GM10266 (cell line): ENCODE measurements at regions not wholly inside any gene's neighbourhood (a gene's known extent, or its start where the extent isn't known, plus 50 kb on each side); places are given as distances from the start of the nearest gene placed in this dataset.

Experiments used
- DNase-seq: peaks from one replicate; pipeline ENCODE4 v3.0.0; 2012; ENCODE audit errors: extremely low spot score
- TF ChIP-seq, protein P1 (sequence below): IDR thresholded peaks from 2 replicates; pipeline ENCODE4 v1.5.1; 2012; ENCODE audit warnings: mild to moderate bottlenecking, low read depth; ENCODE audit not compliant: control insufficient read depth, insufficient read depth; ENCODE audit errors: missing control alignments

DNA sequence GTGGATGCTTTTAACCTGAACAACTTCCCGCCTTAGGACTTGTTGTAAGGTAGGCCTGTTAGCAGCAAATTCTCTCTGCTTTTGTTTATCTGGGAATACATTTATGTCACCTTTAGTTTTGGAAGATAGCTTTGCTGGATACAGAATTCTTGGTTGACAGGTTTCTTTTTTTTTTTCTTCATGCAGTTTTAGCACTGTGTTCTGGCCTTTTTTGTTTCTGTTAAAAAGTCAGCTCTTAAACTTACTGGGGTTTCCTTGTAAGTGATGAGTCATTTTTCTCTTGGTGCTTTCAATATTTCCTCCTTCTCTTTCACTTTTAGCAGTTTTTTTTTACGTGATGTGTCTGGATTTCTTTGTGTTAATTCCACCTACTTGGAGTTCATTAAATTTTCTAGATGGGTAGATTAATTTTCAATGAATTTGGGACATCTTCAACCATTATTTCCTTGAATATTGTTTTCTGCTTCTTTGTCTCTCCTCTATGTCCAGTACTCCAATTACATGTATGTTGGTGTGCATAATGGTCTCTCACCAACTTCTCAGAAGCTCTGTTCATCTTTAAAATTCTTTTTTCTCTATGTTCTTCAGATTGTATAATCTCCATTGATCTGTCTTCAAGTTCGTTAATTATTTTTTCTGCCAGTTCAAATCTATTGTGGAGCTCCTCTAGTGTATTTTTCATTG, 188.2 kb upstream of the ZNF536 start:
- TF ChIP-seq, protein P1, sequence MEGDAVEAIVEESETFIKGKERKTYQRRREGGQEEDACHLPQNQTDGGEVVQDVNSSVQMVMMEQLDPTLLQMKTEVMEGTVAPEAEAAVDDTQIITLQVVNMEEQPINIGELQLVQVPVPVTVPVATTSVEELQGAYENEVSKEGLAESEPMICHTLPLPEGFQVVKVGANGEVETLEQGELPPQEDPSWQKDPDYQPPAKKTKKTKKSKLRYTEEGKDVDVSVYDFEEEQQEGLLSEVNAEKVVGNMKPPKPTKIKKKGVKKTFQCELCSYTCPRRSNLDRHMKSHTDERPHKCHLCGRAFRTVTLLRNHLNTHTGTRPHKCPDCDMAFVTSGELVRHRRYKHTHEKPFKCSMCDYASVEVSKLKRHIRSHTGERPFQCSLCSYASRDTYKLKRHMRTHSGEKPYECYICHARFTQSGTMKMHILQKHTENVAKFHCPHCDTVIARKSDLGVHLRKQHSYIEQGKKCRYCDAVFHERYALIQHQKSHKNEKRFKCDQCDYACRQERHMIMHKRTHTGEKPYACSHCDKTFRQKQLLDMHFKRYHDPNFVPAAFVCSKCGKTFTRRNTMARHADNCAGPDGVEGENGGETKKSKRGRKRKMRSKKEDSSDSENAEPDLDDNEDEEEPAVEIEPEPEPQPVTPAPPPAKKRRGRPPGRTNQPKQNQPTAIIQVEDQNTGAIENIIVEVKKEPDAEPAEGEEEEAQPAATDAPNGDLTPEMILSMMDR: no peak
- no peak for DNase-seq

DNA sequence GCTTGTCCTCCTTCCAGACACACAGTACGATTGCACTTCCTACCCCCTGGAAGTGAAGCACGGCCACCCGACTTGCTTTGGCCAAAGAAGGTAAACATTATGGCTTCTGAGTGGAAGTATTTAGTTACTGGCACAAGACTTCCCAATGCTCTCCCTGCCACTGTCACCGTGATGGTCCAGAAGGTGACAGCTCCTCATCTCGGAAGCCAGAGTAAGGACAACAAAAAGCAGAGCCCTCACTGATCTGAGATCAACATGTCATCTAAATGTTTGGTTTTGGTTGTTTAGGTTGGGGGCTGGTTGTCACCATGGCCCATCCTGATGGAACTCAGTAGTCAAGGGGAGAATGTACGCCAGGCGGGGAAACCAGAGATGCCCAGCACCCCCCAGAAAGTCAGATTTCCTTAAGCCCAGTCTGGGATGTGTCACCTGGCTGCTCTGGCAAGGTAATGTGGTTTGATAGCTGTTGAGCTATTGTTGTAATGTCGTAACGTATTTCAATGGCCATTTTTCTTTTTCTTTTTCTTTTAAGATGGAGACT, 170.1 kb upstream of the ZNF536 start:
- TF ChIP-seq, protein P1: no peak
- no peak for DNase-seq

DNA sequence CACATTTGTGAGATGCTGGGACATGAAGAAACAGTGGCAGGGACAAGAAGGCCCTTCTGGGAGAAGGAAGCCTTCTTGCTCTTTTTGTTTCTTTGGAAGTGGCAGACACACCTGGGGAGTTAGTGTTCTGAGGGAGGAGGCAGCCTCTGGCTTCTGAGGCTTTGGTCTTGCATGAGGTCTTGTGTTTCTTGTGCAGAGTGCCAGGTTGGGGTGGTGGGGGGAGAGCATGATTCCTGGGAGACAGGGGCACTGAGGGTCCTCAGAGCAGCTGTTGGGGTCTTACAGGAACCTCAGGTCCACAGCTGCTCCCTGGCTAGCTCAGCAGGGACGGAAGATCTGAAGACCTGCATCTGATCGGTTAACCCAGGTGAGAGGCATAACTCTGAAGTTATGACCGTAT, 167.5 kb upstream of the ZNF536 start:
- TF ChIP-seq, protein P1: no peak
- no peak for DNase-seq

DNA sequence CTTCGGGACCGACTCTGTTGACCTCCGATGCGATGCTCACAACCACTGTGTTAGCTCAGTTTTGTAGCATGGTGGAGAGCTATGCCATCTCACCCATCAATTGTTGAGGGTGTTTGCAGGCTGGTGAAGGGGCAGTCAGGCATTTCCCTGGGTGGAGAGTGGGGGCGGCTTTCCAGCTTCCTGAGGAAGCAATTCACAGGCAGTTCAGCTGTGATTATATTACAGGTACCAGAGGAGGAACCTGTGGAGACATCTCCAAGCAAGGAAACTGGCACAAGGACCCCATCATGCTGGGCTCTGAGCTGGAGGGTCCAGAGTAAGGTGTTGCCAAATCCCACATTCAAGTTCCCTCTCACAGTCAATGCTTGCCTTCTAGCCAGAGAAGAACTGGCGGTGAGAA, 166.0 kb upstream of the ZNF536 start:
- TF ChIP-seq, protein P1: no peak
- no peak for DNase-seq

DNA sequence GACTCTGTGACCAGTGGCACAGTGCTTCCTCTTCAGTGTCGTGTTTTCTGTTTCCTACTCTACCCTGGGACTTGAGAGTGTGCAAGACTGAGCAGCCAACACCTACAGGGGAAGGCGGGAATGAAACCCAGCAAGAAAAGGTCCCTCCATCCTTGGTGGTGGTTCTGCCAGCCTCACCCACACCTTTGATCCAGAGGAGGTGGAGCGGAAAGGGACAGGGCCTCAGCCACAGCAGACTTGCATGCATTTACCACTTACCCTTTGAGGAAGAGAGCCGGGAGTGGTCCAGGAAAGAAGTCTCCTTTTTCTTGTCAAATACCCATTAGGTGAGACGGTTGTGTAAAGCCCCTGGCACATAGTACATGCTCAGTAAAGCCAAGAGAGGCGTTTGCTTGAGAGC, 164.8 kb upstream of the ZNF536 start:
- TF ChIP-seq, protein P1: no peak
- no peak for DNase-seq

DNA sequence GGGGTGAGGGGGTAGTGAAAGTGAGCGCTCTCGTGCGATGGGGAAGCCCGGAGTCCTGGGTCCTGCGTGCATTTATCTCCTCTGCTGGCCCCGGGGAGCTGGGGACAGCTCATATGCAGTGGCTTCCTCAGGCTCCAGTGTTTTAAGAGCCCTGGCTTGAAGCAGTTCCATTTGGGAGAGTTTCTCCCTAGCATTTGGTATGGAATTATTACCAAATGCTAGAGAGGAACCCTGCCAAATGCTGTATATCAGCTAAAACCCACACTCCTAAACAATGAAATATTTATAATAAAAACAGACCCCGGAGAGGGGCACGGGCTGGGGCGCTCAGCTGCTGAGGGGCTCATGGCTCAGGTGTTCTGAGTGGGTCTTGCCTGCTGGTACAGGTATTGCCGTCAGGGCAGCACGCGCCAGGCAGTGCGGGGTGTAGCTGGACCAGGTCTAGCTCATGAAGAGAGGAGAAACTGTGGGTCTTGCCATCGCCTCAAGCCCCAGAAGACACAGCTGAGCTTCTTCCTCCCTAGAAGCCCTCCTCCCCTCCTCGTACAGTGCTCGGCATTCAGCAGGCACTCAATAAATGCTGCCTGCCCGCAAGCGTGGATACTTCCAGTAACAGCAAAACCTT, 163.6 kb upstream of the ZNF536 start:
- TF ChIP-seq, protein P1: no peak
- DNase-seq: no peak
